ENCODE measurements at regions not wholly inside any gene's neighbourhood (a gene's known extent, or its start where the extent isn't known, plus 50 kb on each side); places are given as distances from the start of the nearest gene placed in this dataset.

GRCh38 chr6:170062915-170063241, 228.0 kb downstream of the DLL1 start:
- no peaks in the 10 kb centered on the region for H3K36me3 ChIP-seq
- H3K4me3 ChIP-seq, result no peak overlapping the region
- no peaks in the 10 kb centered on the region for H3K9me3 ChIP-seq
- peak; percentile 43 for DNase-seq (ENCODE audit: low spot score)
- no peak for TF ChIP-seq CTCF (IDR thresholded peaks at IDR 0.05)
- no peak overlapping the region for H3K27ac ChIP-seq
- no peaks in the 10 kb centered on the region for H3K4me1 ChIP-seq
- no peaks in the 10 kb centered on the region for H3K27me3 ChIP-seq

- Histone ChIP-seq H3K36me3 (no peaks in the 10 kb centered on the region), H3K27me3 (no peaks in the 10 kb centered on the region), H3K27ac (no peak overlapping the region), H3K4me1 (no peaks in the 10 kb centered on the region), H3K4me3 (no peak overlapping the region), H3K9me3 (no peaks in the 10 kb centered on the region)
- peak; percentile 54 for DNase-seq (ENCODE audit: low spot score)
- TF ChIP-seq CTCF (IDR thresholded peaks at IDR 0.05), result no peak
Measured at GRCh38 chr6:170062209-170062914, 228.5 kb downstream of the DLL1 start.

GRCh38 chr6:170058878-170059485, 231.9 kb downstream of the DLL1 start:
- Histone ChIP-seq H3K27ac (no peak overlapping the region), H3K36me3 (no peaks in the 10 kb centered on the region), H3K4me3 (no peak overlapping the region), H3K27me3 (no peaks in the 10 kb centered on the region), H3K4me1 (no peaks in the 10 kb centered on the region), H3K9me3 (no peaks in the 10 kb centered on the region)
- peak; percentile 40 for DNase-seq (ENCODE audit: low spot score)
- no peak for TF ChIP-seq CTCF (IDR thresholded peaks at IDR 0.05)

- Histone ChIP-seq H3K27me3 (no peaks in the 10 kb centered on the region), H3K4me1 (no peaks in the 10 kb centered on the region), H3K36me3 (no peaks in the 10 kb centered on the region), H3K9me3 (no peaks in the 10 kb centered on the region), H3K27ac (no peak overlapping the region), H3K4me3 (no peak overlapping the region)
- no peak for TF ChIP-seq CTCF (IDR thresholded peaks at IDR 0.05)
- DNase-seq (ENCODE audit: low spot score), result peak; percentile 42
Measured at GRCh38 chr6:170057961-170058877, 232.7 kb downstream of the DLL1 start.

- no peak for TF ChIP-seq CTCF (IDR thresholded peaks at IDR 0.05)
Measured at GRCh38 chr6:170057034-170057734, 233.7 kb downstream of the DLL1 start.

More at GRCh38 chr6:170057034-170057734, 233.7 kb downstream of the DLL1 start:
- no peaks in the 10 kb centered on the region for H3K4me1 ChIP-seq
- no peaks in the 10 kb centered on the region for H3K36me3 ChIP-seq
- no peaks in the 10 kb centered on the region for H3K27me3 ChIP-seq
- H3K4me3 ChIP-seq, result no peak overlapping the region
- H3K9me3 ChIP-seq, result no peaks in the 10 kb centered on the region
- peak; percentile 47 for DNase-seq (ENCODE audit: low spot score)
- H3K27ac ChIP-seq, result no peak overlapping the region
